ENCODE measurements at regions not wholly inside any gene's neighbourhood (a gene's known extent, or its start where the extent isn't known, plus 50 kb on each side); places are given as distances from the start of the nearest gene placed in this dataset.

GRCh38 chr10:111532139-111532538 lies 455.3 kb downstream of the ADRA2A start:
- Histone ChIP-seq H3K27ac (no peak overlapping the region), H3K4me3 (no peak overlapping the region), H3K36me3 (no peaks in the 10 kb centered on the region), H3K4me1 (no peaks in the 10 kb centered on the region), H3K27me3 (no peaks in the 10 kb centered on the region), H3K9me3 (no peaks in the 10 kb centered on the region)
- ATAC-seq (ENCODE audit: low FRiP score in 2 of 2) (no peak), DNase-seq (no peak)
- WGBS, 2 donors = 73 to 79% methylated on average over 3 of the region's 3 CpGs
- TF ChIP-seq POLR2A (IDR thresholded peaks at IDR 0.05) (no peak), EP300 (IDR thresholded peaks at IDR 0.05) (no peak), CTCF (IDR thresholded peaks at IDR 0.05) (no peak)

- Histone ChIP-seq H3K36me3 (no peaks in the 10 kb centered on the region), H3K9me3 (no peaks in the 10 kb centered on the region), H3K27me3 (no peaks in the 10 kb centered on the region), H3K4me3 (no peak overlapping the region), H3K27ac (no peak overlapping the region), H3K4me1 (no peaks in the 10 kb centered on the region)
- ATAC-seq (ENCODE audit: low FRiP score in 2 of 2) (no peak), DNase-seq (no peak)
- whole genome bisulfite sequencing, 2 donors = 50 to 54% methylated on average over 2 of the region's 2 CpGs
- no peak for TF ChIP-seq EP300 (IDR thresholded peaks at IDR 0.05)
- no peak for TF ChIP-seq POLR2AphosphoS5 (IDR thresholded peaks at IDR 0.05)
- TF ChIP-seq CTCF (IDR thresholded peaks at IDR 0.05) = no peak
- TF ChIP-seq POLR2A (IDR thresholded peaks at IDR 0.05) = no peak
These were observed 462.4 kb downstream of the ADRA2A start for GRCh38 chr10:111539246-111539645.

- Histone ChIP-seq H3K36me3 (no peaks in the 10 kb centered on the region), H3K9me3 (no peaks in the 10 kb centered on the region), H3K27me3 (no peaks in the 10 kb centered on the region), H3K4me3 (no peak overlapping the region), H3K27ac (no peak overlapping the region), H3K4me1 (no peaks in the 10 kb centered on the region)
- no peak for ATAC-seq (ENCODE audit: low FRiP score in 2 of 2)
- WGBS, 2 donors = 72 to 75% methylated on average over 2 of the region's 2 CpGs
- no peak for DNase-seq
- no peak for TF ChIP-seq POLR2A (IDR thresholded peaks at IDR 0.05)
- TF ChIP-seq POLR2AphosphoS5 (IDR thresholded peaks at IDR 0.05) = no peak
- no peak for TF ChIP-seq EP300 (IDR thresholded peaks at IDR 0.05)
- TF ChIP-seq CTCF (IDR thresholded peaks at IDR 0.05) = no peak
These were observed 467.0 kb downstream of the ADRA2A start for GRCh38 chr10:111543854-111544253.

- Histone ChIP-seq H3K4me3 (no peak overlapping the region), H3K9me3 (no peaks in the 10 kb centered on the region), H3K27ac (no peak overlapping the region), H3K36me3 (no peaks in the 10 kb centered on the region), H3K4me1 (no peaks in the 10 kb centered on the region), H3K27me3 (no peaks in the 10 kb centered on the region)
- ATAC-seq (ENCODE audit: low FRiP score in 2 of 2) (no peak), DNase-seq (no peak)
- TF ChIP-seq EP300 (IDR thresholded peaks at IDR 0.05) (no peak), CTCF (IDR thresholded peaks at IDR 0.05) (no peak), POLR2A (IDR thresholded peaks at IDR 0.05) (no peak), POLR2AphosphoS5 (IDR thresholded peaks at IDR 0.05) (no peak)
- WGBS, 2 donors = 71 to 81% methylated on average over 4 of the region's 4 CpGs
These were observed 469.2 kb downstream of the ADRA2A start for GRCh38 chr10:111545861-111546605.

- H3K36me3 ChIP-seq = no peaks in the 10 kb centered on the region
- ATAC-seq (ENCODE audit: low FRiP score in 2 of 2) = no peak
- TF ChIP-seq POLR2A (IDR thresholded peaks at IDR 0.05) (no peak), CTCF (IDR thresholded peaks at IDR 0.05) (no peak), POLR2AphosphoS5 (IDR thresholded peaks at IDR 0.05) (no peak), EP300 (IDR thresholded peaks at IDR 0.05) (no peak)
- H3K4me1 ChIP-seq = no peaks in the 10 kb centered on the region
- DNase-seq = no peak
- no peak overlapping the region for H3K27ac ChIP-seq
- no peaks in the 10 kb centered on the region for H3K9me3 ChIP-seq
- H3K27me3 ChIP-seq = no peaks in the 10 kb centered on the region
- WGBS, 2 donors = 73 to 97% methylated on average over 1 of the region's 1 CpG
- no peak overlapping the region for H3K4me3 ChIP-seq
These were observed 471.4 kb downstream of the ADRA2A start for GRCh38 chr10:111548084-111548726.

All from upper lobe of left lung (tissue), 6 donors.